Cardiac fibroblast (primary cell): ENCODE measurements at regions not wholly inside any gene's neighbourhood (a gene's known extent, or its start where the extent isn't known, plus 50 kb on each side); places are given as distances from the start of the nearest gene placed in this dataset.

Experiments
- DNase-seq, 2 donors: peaks; one replicate each; pipeline versions ENCODE4 v3.0.0 to v3.0.0-alpha.2; 2010; ENCODE audit warnings: low read depth in 2 of 2
- H3K4me3 ChIP-seq, 2 donors: replicated peaks in 1 of 2; 1 replicate in 1 of 2; 2 replicates in 1 of 2; pipeline ENCODE4 v1.5.1; 2011; ENCODE audit warnings: low read depth in 2 of 2, low read length in 2 of 2, mild to moderate bottlenecking in 2 of 2, moderate library complexity in 1 of 2
- TF ChIP-seq, protein P1 (sequence below): IDR thresholded peaks from one replicate; pipeline ENCODE4 v1.5.1; 2011; ENCODE audit warnings: low read depth, mild to moderate bottlenecking, low read length, inconsistent platforms

DNA sequence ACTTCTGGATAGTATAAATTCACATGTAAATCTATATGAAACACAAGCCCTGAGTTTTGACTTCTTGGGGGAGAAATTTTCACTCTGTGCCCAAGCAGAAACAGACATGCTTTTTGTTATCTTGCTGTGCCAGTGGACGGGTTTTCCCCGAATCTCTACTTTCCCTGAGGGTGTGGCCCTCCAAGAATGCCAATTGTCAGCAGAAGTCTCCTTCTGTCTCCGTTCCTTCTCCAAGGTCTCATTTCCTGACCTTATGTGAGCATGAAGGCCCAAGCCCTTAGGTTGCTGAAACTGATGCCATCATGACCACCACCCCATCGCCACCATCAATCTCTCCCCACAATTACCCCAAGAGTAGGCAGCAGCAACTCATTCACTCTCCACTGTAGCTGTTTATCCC, 253.8 kb downstream of the XXYLT1 start:
- no peak for DNase-seq
- H3K4me3 ChIP-seq, result no peak overlapping the region
- TF ChIP-seq, protein P1, sequence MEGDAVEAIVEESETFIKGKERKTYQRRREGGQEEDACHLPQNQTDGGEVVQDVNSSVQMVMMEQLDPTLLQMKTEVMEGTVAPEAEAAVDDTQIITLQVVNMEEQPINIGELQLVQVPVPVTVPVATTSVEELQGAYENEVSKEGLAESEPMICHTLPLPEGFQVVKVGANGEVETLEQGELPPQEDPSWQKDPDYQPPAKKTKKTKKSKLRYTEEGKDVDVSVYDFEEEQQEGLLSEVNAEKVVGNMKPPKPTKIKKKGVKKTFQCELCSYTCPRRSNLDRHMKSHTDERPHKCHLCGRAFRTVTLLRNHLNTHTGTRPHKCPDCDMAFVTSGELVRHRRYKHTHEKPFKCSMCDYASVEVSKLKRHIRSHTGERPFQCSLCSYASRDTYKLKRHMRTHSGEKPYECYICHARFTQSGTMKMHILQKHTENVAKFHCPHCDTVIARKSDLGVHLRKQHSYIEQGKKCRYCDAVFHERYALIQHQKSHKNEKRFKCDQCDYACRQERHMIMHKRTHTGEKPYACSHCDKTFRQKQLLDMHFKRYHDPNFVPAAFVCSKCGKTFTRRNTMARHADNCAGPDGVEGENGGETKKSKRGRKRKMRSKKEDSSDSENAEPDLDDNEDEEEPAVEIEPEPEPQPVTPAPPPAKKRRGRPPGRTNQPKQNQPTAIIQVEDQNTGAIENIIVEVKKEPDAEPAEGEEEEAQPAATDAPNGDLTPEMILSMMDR, result no peak
